Adipocyte (in vitro differentiated cells): ENCODE measurements at regions not wholly inside any gene's neighbourhood (a gene's known extent, or its start where the extent isn't known, plus 50 kb on each side); places are given as distances from the start of the nearest gene placed in this dataset.
A peak's percentile ranks its signal among the peaks of the same experiment; 100 is the strongest.

Source experiments
- DNase-seq: peaks from one replicate; pipeline ENCODE4 v3.0.0-alpha.2; 2015; ENCODE audit warnings: low read depth
- H3K27me3 ChIP-seq: replicated peaks from 2 replicates; pipeline ENCODE4 v1.7.0; 2013; ENCODE audit warnings: mild to moderate bottlenecking, low read length, moderate library complexity; ENCODE audit not compliant: control insufficient read depth, insufficient read depth
- H3K36me3 ChIP-seq: 2 replicates; pipeline ENCODE4 v1.7.0; 2013; ENCODE audit warnings: low read length, mild to moderate bottlenecking, moderate library complexity; ENCODE audit not compliant: control insufficient read depth, insufficient read depth, severe bottlenecking
- H3K4me1 ChIP-seq: 2 replicates; pipeline ENCODE4 v1.7.0; 2013; ENCODE audit warnings: mild to moderate bottlenecking, low read length, moderate library complexity; ENCODE audit not compliant: control insufficient read depth, insufficient read depth
- H3K4me3 ChIP-seq: 2 replicates; pipeline ENCODE4 v1.7.0; 2013; ENCODE audit warnings: mild to moderate bottlenecking, low read length, moderate library complexity
- H3K9ac ChIP-seq: 2 replicates; pipeline ENCODE4 v1.7.0; 2013; ENCODE audit warnings: mild to moderate bottlenecking, low read length, moderate library complexity
- H3K9me3 ChIP-seq: 2 replicates; pipeline ENCODE4 v1.7.0; 2013; ENCODE audit warnings: mild to moderate bottlenecking, low read length, moderate library complexity; ENCODE audit not compliant: control insufficient read depth

GRCh38 chr3:31008994-31009393 is 114.5 kb upstream of the GADL1 start:
- Histone ChIP-seq H3K4me1 (peaks cover 6% of the 10 kb centered on the region), H3K9ac (no peak overlapping the region), H3K27me3 (no peaks in the 10 kb centered on the region), H3K36me3 (no peaks in the 10 kb centered on the region), H3K9me3 (peaks cover 9% of the 10 kb centered on the region), H3K4me3 (no peak overlapping the region)
- DNase-seq, result no peak

- H3K4me3 ChIP-seq, result no peak overlapping the region
- no peaks in the 10 kb centered on the region for H3K27me3 ChIP-seq
- no peaks in the 10 kb centered on the region for H3K4me1 ChIP-seq
- no peak overlapping the region for H3K9ac ChIP-seq
- DNase-seq, result no peak
- H3K36me3 ChIP-seq, result no peaks in the 10 kb centered on the region
- peaks cover 9% of the 10 kb centered on the region for H3K9me3 ChIP-seq
These were observed 115.4 kb upstream of the GADL1 start for GRCh38 chr3:31009881-31010280.

- Histone ChIP-seq H3K9ac (no peak overlapping the region), H3K27me3 (no peaks in the 10 kb centered on the region), H3K4me3 (no peak overlapping the region), H3K4me1 (no peaks in the 10 kb centered on the region), H3K9me3 (peaks cover 9% of the 10 kb centered on the region), H3K36me3 (no peaks in the 10 kb centered on the region)
- peak; percentile 33 for DNase-seq
These were observed 116.0 kb upstream of the GADL1 start for GRCh38 chr3:31010491-31010890.

GRCh38 chr3:31011380-31011779 is 116.9 kb upstream of the GADL1 start:
- H3K4me3 ChIP-seq, result no peak overlapping the region
- no peaks in the 10 kb centered on the region for H3K36me3 ChIP-seq
- H3K27me3 ChIP-seq, result no peaks in the 10 kb centered on the region
- no peaks in the 10 kb centered on the region for H3K4me1 ChIP-seq
- no peak for DNase-seq
- H3K9me3 ChIP-seq, result peaks cover 9% of the 10 kb centered on the region
- no peak overlapping the region for H3K9ac ChIP-seq

GRCh38 chr3:31013090-31013489 is 118.6 kb upstream of the GADL1 start:
- Histone ChIP-seq H3K9me3 (peaks cover 9% of the 10 kb centered on the region), H3K4me1 (no peaks in the 10 kb centered on the region), H3K27me3 (no peaks in the 10 kb centered on the region), H3K36me3 (no peaks in the 10 kb centered on the region), H3K9ac (no peak overlapping the region), H3K4me3 (no peak overlapping the region)
- DNase-seq, result no peak

- Histone ChIP-seq H3K36me3 (no peaks in the 10 kb centered on the region), H3K4me1 (no peaks in the 10 kb centered on the region), H3K27me3 (no peaks in the 10 kb centered on the region), H3K9ac (no peak overlapping the region), H3K9me3 (peaks cover 9% of the 10 kb centered on the region), H3K4me3 (no peak overlapping the region)
- no peak for DNase-seq
These were observed 119.4 kb upstream of the GADL1 start for GRCh38 chr3:31013843-31014242.

- Histone ChIP-seq H3K4me3 (no peak overlapping the region), H3K27me3 (no peaks in the 10 kb centered on the region)
These were observed 120.0 kb upstream of the GADL1 start for GRCh38 chr3:31014317-31015040.

GRCh38 chr3:31016196-31016595 is 121.7 kb upstream of the GADL1 start:
- no peaks in the 10 kb centered on the region for H3K27me3 ChIP-seq
- DNase-seq, result no peak
- peaks cover 9% of the 10 kb centered on the region for H3K9me3 ChIP-seq
- no peaks in the 10 kb centered on the region for H3K36me3 ChIP-seq
- no peak overlapping the region for H3K4me3 ChIP-seq
- no peaks in the 10 kb centered on the region for H3K4me1 ChIP-seq
- no peak overlapping the region for H3K9ac ChIP-seq

More at GRCh38 chr3:31014317-31015040, 120.0 kb upstream of the GADL1 start:
- no peak for DNase-seq
- Histone ChIP-seq H3K36me3 (no peaks in the 10 kb centered on the region), H3K4me1 (no peaks in the 10 kb centered on the region), H3K9me3 (peaks cover 9% of the 10 kb centered on the region), H3K9ac (no peak overlapping the region)

- Histone ChIP-seq H3K36me3 (no peaks in the 10 kb centered on the region), H3K9me3 (peaks cover 11% of the 10 kb centered on the region), H3K9ac (no peak overlapping the region), H3K4me1 (no peaks in the 10 kb centered on the region), H3K27me3 (no peaks in the 10 kb centered on the region), H3K4me3 (no peak overlapping the region)
- DNase-seq, result no peak
These were observed 128.3 kb upstream of the GADL1 start for GRCh38 chr3:31022716-31023115.

GRCh38 chr3:31025541-31025940 is 131.1 kb upstream of the GADL1 start:
- H3K4me3 ChIP-seq, result no peak overlapping the region
- H3K27me3 ChIP-seq, result no peaks in the 10 kb centered on the region
- H3K9me3 ChIP-seq, result peaks cover 27% of the 10 kb centered on the region
- H3K36me3 ChIP-seq, result no peaks in the 10 kb centered on the region
- peaks cover 3% of the 10 kb centered on the region for H3K4me1 ChIP-seq
- no peak for DNase-seq
- H3K9ac ChIP-seq, result no peak overlapping the region

GRCh38 chr3:31027191-31027761 is 132.8 kb upstream of the GADL1 start:
- Histone ChIP-seq H3K4me1 (peaks cover 3% of the 10 kb centered on the region), H3K4me3 (no peak overlapping the region), H3K27me3 (no peaks in the 10 kb centered on the region), H3K36me3 (no peaks in the 10 kb centered on the region), H3K9me3 (peaks cover 27% of the 10 kb centered on the region), H3K9ac (no peak overlapping the region)
- no peak for DNase-seq

- peak overlapping the region; percentile 31 for H3K4me3 ChIP-seq
- H3K9ac ChIP-seq, result no peak overlapping the region
- no peaks in the 10 kb centered on the region for H3K27me3 ChIP-seq
- H3K4me1 ChIP-seq, result peaks cover 3% of the 10 kb centered on the region
- no peaks in the 10 kb centered on the region for H3K36me3 ChIP-seq
- no peak for DNase-seq
- H3K9me3 ChIP-seq, result peaks cover 27% of the 10 kb centered on the region
These were observed 133.5 kb upstream of the GADL1 start for GRCh38 chr3:31027914-31028313.
